CD14-positive monocyte (primary cell): ENCODE measurements at regions not wholly inside any gene's neighbourhood (a gene's known extent, or its start where the extent isn't known, plus 50 kb on each side); places are given as distances from the start of the nearest gene placed in this dataset.
A peak's percentile ranks its signal among the peaks of the same experiment; 100 is the strongest.

Source experiments
- DNase-seq, 3 donors: peaks; one replicate each; pipeline ENCODE4 v3.0.0-alpha.2; 2011 to 2022
- H2AFZ ChIP-seq: 2 replicates; pipeline ENCODE4 v1.6.0; 2012; ENCODE audit warnings: mild to moderate bottlenecking, low read depth, low read length, inconsistent platforms; ENCODE audit not compliant: insufficient read depth, poor library complexity, severe bottlenecking
- H3K27ac ChIP-seq, 2 donors: 1 replicate in 1 of 2; 2 replicates in 1 of 2; pipeline ENCODE4 v1.5.1; 2012 to 2013; ENCODE audit warnings: low read length in 2 of 2, control low read depth in 1 of 2, inconsistent platforms in 1 of 2, low read depth in 1 of 2, mild to moderate bottlenecking in 1 of 2
- H3K27me3 ChIP-seq, 2 donors: one replicate each; pipeline versions ENCODE4 v1.6.0 to v1.6.1; 2011 to 2013; ENCODE audit warnings: low read length in 2 of 2; ENCODE audit not compliant: control insufficient read depth in 2 of 2, insufficient read depth in 2 of 2
- H3K36me3 ChIP-seq, 2 donors: replicated peaks in 1 of 2; 1 replicate in 1 of 2; 2 replicates in 1 of 2; pipeline versions ENCODE4 v1.5.1 to v1.6.1; 2012 to 2013; ENCODE audit warnings: low read length in 2 of 2, control low read depth in 1 of 2, inconsistent platforms in 1 of 2, mild to moderate bottlenecking in 1 of 2; ENCODE audit not compliant: insufficient read depth in 2 of 2, control insufficient read depth in 1 of 2
- H3K4me1 ChIP-seq, 2 donors: 1 replicate in 1 of 2; 2 replicates in 1 of 2; pipeline versions ENCODE4 v1.5.1 to v1.6.1; 2012 to 2013; ENCODE audit warnings: low read length in 2 of 2, control low read depth in 1 of 2, inconsistent platforms in 1 of 2, mild to moderate bottlenecking in 1 of 2, moderate library complexity in 1 of 2; ENCODE audit not compliant: insufficient read depth in 2 of 2, control insufficient read depth in 1 of 2
- H3K4me2 ChIP-seq: replicated peaks from 2 replicates; pipeline ENCODE3; 2012; ENCODE audit warnings: low read length, moderate library complexity, mild to moderate bottlenecking; ENCODE audit not compliant: poor library complexity, severe bottlenecking; ENCODE audit errors: extremely low read depth
- H3K4me3 ChIP-seq, 3 experiments: fragments of 200-600 bp in 1 of 3; sonication (generic) in 1 of 3; replicated peaks in 1 of 3; 1 replicate in 2 of 3; 2 replicates in 1 of 3; pipeline ENCODE4 v1.5.1; 2011 to 2013; ENCODE audit warnings: low read length in 3 of 3, mild to moderate bottlenecking in 3 of 3, control low read depth in 2 of 3, low read depth in 2 of 3, inconsistent platforms in 1 of 3, moderate library complexity in 1 of 3
- H3K79me2 ChIP-seq: 2 replicates; pipeline ENCODE4 v1.6.0; 2012; ENCODE audit warnings: mild to moderate bottlenecking, control low read depth, inconsistent platforms, low read length, moderate library complexity; ENCODE audit not compliant: insufficient read depth
- H3K9ac ChIP-seq: 2 replicates; pipeline ENCODE4 v1.6.0; 2017; ENCODE audit warnings: low read length, mild to moderate bottlenecking; ENCODE audit not compliant: insufficient read depth, poor library complexity, severe bottlenecking
- H3K9me3 ChIP-seq, 2 donors: replicated peaks in 1 of 2; 1 replicate in 1 of 2; 2 replicates in 1 of 2; pipeline versions ENCODE4 v1.5.1 to v1.6.1; 2012 to 2013; ENCODE audit warnings: low read length in 2 of 2, control low read depth in 1 of 2; ENCODE audit not compliant: control insufficient read depth in 1 of 2, insufficient read depth in 1 of 2
- H4K20me1 ChIP-seq: 2 replicates; pipeline ENCODE4 v1.6.0; 2012; ENCODE audit warnings: mild to moderate bottlenecking, low read length, control low read depth, moderate library complexity; ENCODE audit not compliant: insufficient read depth
- H3K27ac Mint-ChIP-seq, 7 donors: one replicate each; pipeline ENCODE4 v1.8.0; 2020; ENCODE audit warnings: mild to moderate bottlenecking in 7 of 7, mixed read lengths in 7 of 7, moderate library complexity in 6 of 7, inconsistent platforms in 2 of 7
- H3K27me3 Mint-ChIP-seq, 3 donors: one replicate each; pipeline ENCODE4 v1.8.0; 2021 to 2022; ENCODE audit warnings: low read depth in 3 of 3, mild to moderate bottlenecking in 3 of 3, mixed read lengths in 3 of 3, moderate library complexity in 3 of 3, inconsistent platforms in 1 of 3
- H3K36me3 Mint-ChIP-seq, 2 donors: one replicate each; pipeline ENCODE4 v1.8.0; 2020; ENCODE audit warnings: mixed read lengths in 2 of 2, inconsistent platforms in 1 of 2, mild to moderate bottlenecking in 1 of 2
- H3K4me1 Mint-ChIP-seq: one replicate; pipeline ENCODE4 v1.8.0; 2020; ENCODE audit warnings: mild to moderate bottlenecking, mixed read lengths
- H3K4me3 Mint-ChIP-seq, 2 donors: one replicate each; pipeline ENCODE4 v1.8.0; 2020; ENCODE audit warnings: mild to moderate bottlenecking in 2 of 2, mixed read lengths in 2 of 2, moderate library complexity in 1 of 2
- H3K9me3 Mint-ChIP-seq, 7 donors: one replicate each; pipeline ENCODE4 v1.8.0; 2020 to 2022; ENCODE audit warnings: mixed read lengths in 7 of 7, mild to moderate bottlenecking in 6 of 7, moderate library complexity in 6 of 7, inconsistent platforms in 2 of 7
- WGBS: methylation state at CpG from one replicate; pipeline ENCODE4 v1.1.5; 2013; ENCODE audit warnings: missing lambda C conversion rate; ENCODE audit not compliant: insufficient coverage; 5-methylcytosine and 5-hydroxymethylcytosine counted together
- intact Hi-C, 2 donors: fragments of 100-400 bp; cut with micrococcal nuclease; formaldehyde crosslinking; loops; one replicate each; pipeline versions ENCODE4 v1.15.0 to v1.15.1; 2023
- TF ChIP-seq, protein P1 (sequence below): fragments of 200-600 bp; IDR thresholded peaks from one replicate; pipeline ENCODE4 v1.8.0; 2022; ENCODE audit warnings: antibody characterized with exemption, mild to moderate bottlenecking

DNA sequence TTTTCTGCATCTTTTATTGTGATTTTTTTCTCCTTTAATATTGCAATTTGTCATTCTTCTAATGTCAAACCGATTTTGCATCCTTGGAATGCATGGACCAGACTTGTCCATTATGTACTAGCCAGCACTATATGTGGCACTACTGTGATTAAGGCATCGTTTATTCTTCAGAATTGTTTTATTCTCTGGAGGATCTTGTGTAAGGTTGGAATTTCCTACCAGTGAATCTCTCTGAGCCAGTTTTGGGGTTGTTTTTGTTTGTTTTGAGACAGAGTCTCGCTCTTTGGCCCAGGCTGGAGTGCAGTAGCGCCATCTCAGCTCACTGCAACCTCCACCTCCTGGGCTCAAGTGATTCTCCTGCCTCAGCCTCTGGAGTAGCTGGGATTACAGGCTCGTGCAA, 58.5 kb downstream of the IGLL5 start:
- H3K4me3 Mint-ChIP-seq: no peak overlapping the region
- H3K79me2 ChIP-seq: no peaks in the 10 kb centered on the region
- H3K36me3 Mint-ChIP-seq: no peaks in the 10 kb centered on the region
- peaks cover 0 to 3% (median 3%) of the 10 kb centered on the region in 3 donors for H3K27me3 Mint-ChIP-seq
- peaks cover 60% of the 10 kb centered on the region for H3K4me1 Mint-ChIP-seq
- peak overlapping the region; percentile 81 to 83 for H3K27ac ChIP-seq
- H3K4me3 ChIP-seq: no peak overlapping the region
- peak overlapping the region; percentile 77 to 99 (median 97) for H3K27ac Mint-ChIP-seq
- no peak overlapping the region for H2AFZ ChIP-seq
- peaks cover 63 to 73% of the 10 kb centered on the region in 2 donors for H3K4me1 ChIP-seq
- H3K9me3 Mint-ChIP-seq: no peaks in the 10 kb centered on the region
- no peaks in the 10 kb centered on the region for H3K36me3 ChIP-seq
- no CpG with 5 or more reads among the region's 5 CpGs for WGBS
- H3K27me3 ChIP-seq: no peaks in the 10 kb centered on the region
- peak in 1 of 3 donors; percentile 58 for DNase-seq
- no peaks in the 10 kb centered on the region for H3K9me3 ChIP-seq
- intact Hi-C loops: loop anchor here (5.0 kb wide), 2 partner anchors 39 to 64 kb away; no protein-coding TSS in a partner anchor
- no peaks in the 10 kb centered on the region for H4K20me1 ChIP-seq
- TF ChIP-seq, protein P1, sequence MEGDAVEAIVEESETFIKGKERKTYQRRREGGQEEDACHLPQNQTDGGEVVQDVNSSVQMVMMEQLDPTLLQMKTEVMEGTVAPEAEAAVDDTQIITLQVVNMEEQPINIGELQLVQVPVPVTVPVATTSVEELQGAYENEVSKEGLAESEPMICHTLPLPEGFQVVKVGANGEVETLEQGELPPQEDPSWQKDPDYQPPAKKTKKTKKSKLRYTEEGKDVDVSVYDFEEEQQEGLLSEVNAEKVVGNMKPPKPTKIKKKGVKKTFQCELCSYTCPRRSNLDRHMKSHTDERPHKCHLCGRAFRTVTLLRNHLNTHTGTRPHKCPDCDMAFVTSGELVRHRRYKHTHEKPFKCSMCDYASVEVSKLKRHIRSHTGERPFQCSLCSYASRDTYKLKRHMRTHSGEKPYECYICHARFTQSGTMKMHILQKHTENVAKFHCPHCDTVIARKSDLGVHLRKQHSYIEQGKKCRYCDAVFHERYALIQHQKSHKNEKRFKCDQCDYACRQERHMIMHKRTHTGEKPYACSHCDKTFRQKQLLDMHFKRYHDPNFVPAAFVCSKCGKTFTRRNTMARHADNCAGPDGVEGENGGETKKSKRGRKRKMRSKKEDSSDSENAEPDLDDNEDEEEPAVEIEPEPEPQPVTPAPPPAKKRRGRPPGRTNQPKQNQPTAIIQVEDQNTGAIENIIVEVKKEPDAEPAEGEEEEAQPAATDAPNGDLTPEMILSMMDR: no peak
- H3K4me2 ChIP-seq: peak overlapping the region; percentile 51
- H3K9ac ChIP-seq: peak overlapping the region; percentile 19

DNA sequence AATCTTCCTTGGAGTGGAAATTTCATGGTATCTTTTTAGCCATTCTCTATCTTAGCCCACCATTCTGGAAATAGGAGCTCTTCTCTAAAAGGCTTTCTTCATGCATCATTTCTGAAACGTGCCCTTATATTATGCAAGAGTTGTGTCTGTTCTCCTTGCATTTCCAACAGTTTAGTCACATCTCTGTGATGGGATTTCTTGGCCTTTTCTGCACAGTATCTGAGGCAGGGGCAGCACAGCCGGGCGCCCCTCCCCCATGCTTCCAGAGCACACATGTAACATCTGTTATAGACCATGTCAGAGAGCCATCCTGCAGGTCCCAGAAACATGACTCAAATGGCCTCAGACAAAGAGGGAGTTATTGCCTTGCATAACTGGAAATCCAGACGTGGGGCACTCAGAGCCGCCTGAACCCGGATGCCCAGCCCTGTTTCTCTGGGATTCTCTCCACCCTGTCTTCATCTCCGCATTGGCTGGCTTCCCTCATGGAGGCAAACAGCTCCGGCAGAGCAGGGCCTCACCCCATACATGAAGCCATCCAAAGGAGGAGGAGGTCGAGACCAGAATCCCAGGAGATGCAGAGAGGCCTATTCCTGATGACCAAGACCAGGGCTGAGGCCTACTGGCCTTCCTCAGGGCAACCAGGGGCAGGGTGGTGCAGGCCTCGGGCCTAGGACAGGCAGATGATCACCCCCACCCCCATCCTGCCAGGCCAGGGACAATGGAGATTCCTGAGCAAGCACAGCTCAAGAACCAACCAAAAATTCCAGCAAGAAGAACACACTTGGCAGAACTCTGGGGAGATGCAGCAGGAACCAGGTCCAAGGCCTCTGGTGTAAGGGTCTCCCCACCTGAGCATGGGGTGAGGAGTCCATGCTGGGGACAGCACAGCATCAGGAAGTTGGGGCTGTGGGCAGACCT, 61.3 kb downstream of the IGLL5 start:
- no peaks in the 10 kb centered on the region for H3K36me3 ChIP-seq
- H3K27me3 ChIP-seq: no peaks in the 10 kb centered on the region
- Mint-ChIP-seq H3K9me3 (peaks cover 0 to 1% (median 0%) of the 10 kb centered on the region in 7 donors), H3K27me3 (peaks cover 0 to 3% (median 2%) of the 10 kb centered on the region in 3 donors), H3K4me3 (no peak overlapping the region), H3K36me3 (no peaks in the 10 kb centered on the region), H3K27ac (peak overlapping the region in 2 of 7 donors; percentile 94 to 99), H3K4me1 (peaks cover 66% of the 10 kb centered on the region)
- peaks cover 67 to 75% of the 10 kb centered on the region in 2 donors for H3K4me1 ChIP-seq
- H2AFZ ChIP-seq: no peak overlapping the region
- TF ChIP-seq, protein P1: no peak
- no peak overlapping the region for H3K4me3 ChIP-seq
- H3K4me2 ChIP-seq: no peak overlapping the region
- no peaks in the 10 kb centered on the region for H3K79me2 ChIP-seq
- no peak overlapping the region for H3K9ac ChIP-seq
- intact Hi-C loops: loop anchor here (5.0 kb wide), 2 partner anchors 42 to 67 kb away; no protein-coding TSS in a partner anchor
- no peak overlapping the region for H3K27ac ChIP-seq
- no peaks in the 10 kb centered on the region for H3K9me3 ChIP-seq
- 76% methylated on average over 6 of the region's 10 CpGs for WGBS
- DNase-seq: peak in 2 of 3 donors; percentile 21 to 41
- no peaks in the 10 kb centered on the region for H4K20me1 ChIP-seq
